ENCODE measurements at regions not wholly inside any gene's neighbourhood (a gene's known extent, or its start where the extent isn't known, plus 50 kb on each side); places are given as distances from the start of the nearest gene placed in this dataset.

GRCh38 chr10:24132741-24133140 lies 76.2 kb upstream of the KIAA1217 start (continued):
- no peak for TF ChIP-seq ZBTB40 (IDR thresholded peaks at IDR 0.05; ENCODE audit: borderline replicate concordance)
- no peak for TF ChIP-seq ZNF384 (IDR thresholded peaks at IDR 0.05; ENCODE audit: borderline replicate concordance, low read depth, low read length)
- no peak for TF ChIP-seq TBL1XR1 (IDR thresholded peaks at IDR 0.05; ENCODE audit: low read depth, low read length)
- no peak for TF ChIP-seq ZNF274 (IDR thresholded peaks at IDR 0.05; ENCODE audit: insufficient read depth, insufficient read length)
- no peak for TF ChIP-seq DPF2 (IDR thresholded peaks at IDR 0.05)
- TF ChIP-seq RELB (IDR thresholded peaks at IDR 0.05; ENCODE audit: low read depth) = no peak
- TF ChIP-seq, protein P1, sequence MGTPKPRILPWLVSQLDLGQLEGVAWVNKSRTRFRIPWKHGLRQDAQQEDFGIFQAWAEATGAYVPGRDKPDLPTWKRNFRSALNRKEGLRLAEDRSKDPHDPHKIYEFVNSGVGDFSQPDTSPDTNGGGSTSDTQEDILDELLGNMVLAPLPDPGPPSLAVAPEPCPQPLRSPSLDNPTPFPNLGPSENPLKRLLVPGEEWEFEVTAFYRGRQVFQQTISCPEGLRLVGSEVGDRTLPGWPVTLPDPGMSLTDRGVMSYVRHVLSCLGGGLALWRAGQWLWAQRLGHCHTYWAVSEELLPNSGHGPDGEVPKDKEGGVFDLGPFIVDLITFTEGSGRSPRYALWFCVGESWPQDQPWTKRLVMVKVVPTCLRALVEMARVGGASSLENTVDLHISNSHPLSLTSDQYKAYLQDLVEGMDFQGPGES (IDR thresholded peaks at IDR 0.05) = no peak
- no peak for TF ChIP-seq CBX3 (IDR thresholded peaks at IDR 0.05; ENCODE audit: borderline replicate concordance, low read depth)
- TF ChIP-seq FOS (IDR thresholded peaks at IDR 0.05; ENCODE audit: borderline replicate concordance, extremely low read depth, insufficient read length) = no peak
- no peak for TF ChIP-seq YBX1 (IDR thresholded peaks at IDR 0.05)
- TF ChIP-seq POLR2AphosphoS5 (IDR thresholded peaks at IDR 0.05; ENCODE audit: low read length) = no peak
- TF ChIP-seq FOXM1 (IDR thresholded peaks at IDR 0.05; ENCODE audit: low read depth, low read length) = no peak
- no peak for TF ChIP-seq ZBED1 (IDR thresholded peaks at IDR 0.05; ENCODE audit: borderline replicate concordance)
- no peak for TF ChIP-seq EZH2 (IDR thresholded peaks at IDR 0.05; ENCODE audit: borderline replicate concordance, control insufficient read depth, low read depth, low read length)
- TF ChIP-seq MYC (IDR thresholded peaks at IDR 0.05; ENCODE audit: insufficient read depth, insufficient read length, insufficient replicate concordance, low read length, severe bottlenecking) = no peak

All from GM12878 (cell line).